ENCODE measurements at regions not wholly inside any gene's neighbourhood (a gene's known extent, or its start where the extent isn't known, plus 50 kb on each side); places are given as distances from the start of the nearest gene placed in this dataset.

- Histone ChIP-seq H3K27ac (ENCODE audit: low read depth, low read length) (no peak overlapping the region), H2AFZ (ENCODE audit: low read length) (no peak overlapping the region), H3K23ac (ENCODE audit: insufficient read length) (no peak overlapping the region), H3K79me1 (ENCODE audit: low read depth, low read length) (no peaks in the 10 kb centered on the region), H3K9me3 (ENCODE audit: insufficient read depth in 2 of 2, low read depth in 1 of 2, low read length in 1 of 2) (no peaks in the 10 kb centered on the region; a peak in 1 of 4 replicates), H3K56ac (replicated peaks; ENCODE audit: insufficient read length, low read depth, low read length) (no peak overlapping the region), H2AK5ac (ENCODE audit: low read depth, low read length) (no peak overlapping the region), H3K79me2 (ENCODE audit: control insufficient read depth in 1 of 2, insufficient read depth in 2 of 2, low read length in 2 of 2) (no peaks in the 10 kb centered on the region), H2BK5ac (ENCODE audit: low read depth, low read length) (no peak overlapping the region), H3K4me2 (ENCODE audit: insufficient read depth in 1 of 2, low read depth in 2 of 2, low read length in 2 of 2) (no peak overlapping the region), H2BK120ac (replicated peaks; ENCODE audit: low read depth, low read length) (no peak overlapping the region), H3K4me1 (replicated peaks in 1 of 4; ENCODE audit: control insufficient read depth in 3 of 4, insufficient read depth in 4 of 4, low read length in 3 of 4) (no peaks in the 10 kb centered on the region), H3K14ac (ENCODE audit: insufficient read length) (no peak overlapping the region), H4K8ac (ENCODE audit: extremely low read depth, insufficient read depth, low read length) (no peak overlapping the region), H3K4ac (replicated peaks; ENCODE audit: insufficient read length, low read depth, low read length) (no peak overlapping the region), H3K23me2 (ENCODE audit: low read depth, low read length) (no peaks in the 10 kb centered on the region; the same call in 1 of the 2 replicates), H2BK12ac (ENCODE audit: low read depth, low read length) (no peak overlapping the region), H4K20me1 (replicated peaks in 1 of 2; ENCODE audit: control insufficient read depth in 1 of 2, insufficient read depth in 2 of 2, low read length in 2 of 2) (no peaks in the 10 kb centered on the region), H4K91ac (replicated peaks; ENCODE audit: insufficient read length, low read length) (no peak overlapping the region), H3K27me3 (replicated peaks in 1 of 4; ENCODE audit: control insufficient read depth in 3 of 4, extremely low read depth in 1 of 4, insufficient read depth in 3 of 4, low read length in 3 of 4) (no peaks in the 10 kb centered on the region), H2BK20ac (ENCODE audit: low read length) (no peak overlapping the region), H3K9ac (replicated peaks in 1 of 4; ENCODE audit: extremely low read depth in 1 of 4, low read depth in 3 of 4, low read length in 3 of 4) (no peak overlapping the region), H3K36me3 (ENCODE audit: control insufficient read depth in 2 of 4, insufficient read depth in 4 of 4, low read length in 3 of 4) (no peaks in the 10 kb centered on the region; a peak in 1 of 8 replicates), H3K18ac (ENCODE audit: extremely low read depth, low read length) (no peak overlapping the region), H2BK15ac (ENCODE audit: low read length) (no peak overlapping the region), H3K4me3 (ENCODE audit: extremely low read depth in 1 of 4, insufficient read depth in 2 of 4, low read depth in 3 of 4, low read length in 4 of 4) (no peak overlapping the region), H4K5ac (ENCODE audit: insufficient read length, low read depth, low read length) (no peak overlapping the region)
- DNase-seq (ENCODE audit: low read depth in 1 of 2, low spot score in 2 of 2) (no peak), FAIRE-seq (no peak)
- ChIA-PET POLR2A (ENCODE audit: partially characterized antibody) (no interaction called here), CTCF (ENCODE audit: partially characterized antibody) (no interaction called here)
- 86% methylated on average over 3 of the region's 3 CpGs; no CpG with 5 or more reads in 1 of the 2 experiments for WGBS, 2 experiments (ENCODE audit: extremely low coverage in 1 of 2, insufficient coverage in 1 of 2, insufficient read length in 1 of 2, insufficient replicate concordance in 2 of 2, low coverage in 1 of 2, low lambda C conversion rate in 2 of 2, missing lambda C conversion rate in 1 of 2)
- TF ChIP-seq POU5F1 (IDR thresholded peaks at IDR 0.05; ENCODE audit: low read depth, low read length) (no peak), MAFK (IDR thresholded peaks at IDR 0.05; ENCODE audit: low read depth, low read length) (no peak), KDM4A (IDR thresholded peaks at IDR 0.05; ENCODE audit: low read depth, low read length, severe bottlenecking) (no peak), SUZ12 (IDR thresholded peaks at IDR 0.05; ENCODE audit: low read length) (no peak), CREB1 (IDR thresholded peaks at IDR 0.05) (no peak), SP4 (IDR thresholded peaks at IDR 0.05; ENCODE audit: low read length) (no peak), CHD2 (IDR thresholded peaks at IDR 0.05; ENCODE audit: low read length) (no peak), EZH2 (IDR thresholded peaks at IDR 0.05; ENCODE audit: low read depth, low read length, severe bottlenecking) (no peak), CHD1 (IDR thresholded peaks at IDR 0.05; ENCODE audit: low read depth, low read length) (no peak), TCF12 (IDR thresholded peaks at IDR 0.05; ENCODE audit: low read depth, low read length) (no peak), HDAC2 (IDR thresholded peaks at IDR 0.05; ENCODE audit: borderline replicate concordance in 1 of 2, low read depth in 2 of 2, low read length in 2 of 2) (no peak), CBX5 (IDR thresholded peaks at IDR 0.05; ENCODE audit: low read depth, low read length) (no peak), E2F6 (IDR thresholded peaks at IDR 0.05) (no peak), TAF7 (optimal IDR thresholded peaks at IDR 0.05; ENCODE audit: borderline replicate concordance, low read depth, low read length) (no peak)
Measured at GRCh38 chr6:98433325-98434056, 400.9 kb upstream of the POU3F2 start.
